Anterior cingulate cortex (tissue), 58 donors: ENCODE measurements at regions not wholly inside any gene's neighbourhood (a gene's known extent, or its start where the extent isn't known, plus 50 kb on each side); places are given as distances from the start of the nearest gene placed in this dataset.

Source experiments
- DNase-seq, 58 donors: peaks; one replicate each; lab custom pipeline; 2025; lab: John Stamatoyannopoulos, UW

- DNase-seq, result no peak
Measured at GRCh38 chr10:29394321-29394932, 105.6 kb downstream of the LYZL1 start.

- DNase-seq, result no peak
Measured at GRCh38 chr10:29395409-29395808, 106.5 kb downstream of the LYZL1 start.

GRCh38 chr10:29397221-29397620, 108.4 kb downstream of the LYZL1 start:
- no peak for DNase-seq

- DNase-seq, result no peak
Measured at GRCh38 chr10:29403208-29403607, 114.3 kb downstream of the LYZL1 start.

- no peak for DNase-seq
Measured at GRCh38 chr10:29407280-29407858, 118.5 kb downstream of the LYZL1 start.
